SJCRH30 (cell line): ENCODE measurements at regions not wholly inside any gene's neighbourhood (a gene's known extent, or its start where the extent isn't known, plus 50 kb on each side); places are given as distances from the start of the nearest gene placed in this dataset.
"Not testable (repeated sequence)": the region's sequence is repeated elsewhere in the genome, so short reads cannot be mapped to it uniquely, and the experiment has no call there.

ENCODE experiments used
- DNase-seq, 2 experiments: peaks; one replicate each; pipeline ENCODE4 v3.0.0-alpha.2; 2015 to 2020
- H3K27ac ChIP-seq: fragments of 250-450 bp; sonication (Bioruptor Pico); 2 replicates; pipeline ENCODE4 v1.5.1; 2020; ENCODE audit warnings: mild to moderate bottlenecking, moderate library complexity
- H3K27me3 ChIP-seq: fragments of 250-450 bp; sonication (Bioruptor Pico); 2 replicates; pipeline ENCODE4 v1.5.1; 2020; ENCODE audit warnings: mild to moderate bottlenecking, moderate library complexity
- H3K36me3 ChIP-seq: fragments of 250-450 bp; sonication (Bioruptor Pico); 2 replicates; pipeline ENCODE4 v1.5.1; 2020; ENCODE audit warnings: mild to moderate bottlenecking, moderate library complexity
- H3K4me1 ChIP-seq: fragments of 250-450 bp; sonication (Bioruptor Pico); 2 replicates; pipeline ENCODE4 v1.5.1; 2020; ENCODE audit warnings: mild to moderate bottlenecking, moderate library complexity
- H3K4me3 ChIP-seq: fragments of 250-450 bp; sonication (Bioruptor Pico); 2 replicates; pipeline ENCODE4 v1.5.1; 2020; ENCODE audit warnings: mild to moderate bottlenecking, moderate library complexity
- H3K9me3 ChIP-seq: fragments of 250-450 bp; sonication (Bioruptor Pico); replicated peaks from 2 replicates; pipeline ENCODE4 v1.5.1; 2020; ENCODE audit warnings: mild to moderate bottlenecking, moderate library complexity

GRCh38 chr1:221962385-221962784, 220.5 kb upstream of the DUSP10 start:
- no peaks in the 10 kb centered on the region for H3K36me3 ChIP-seq
- no peak overlapping the region for H3K4me3 ChIP-seq
- H3K27ac ChIP-seq = no peak overlapping the region
- DNase-seq = no peak
- H3K4me1 ChIP-seq = peaks cover 22% of the 10 kb centered on the region
- no peaks in the 10 kb centered on the region for H3K9me3 ChIP-seq
- H3K27me3 ChIP-seq = no peaks in the 10 kb centered on the region

- H3K27ac ChIP-seq = peak overlapping the region; percentile 5; the same call in 1 of the 2 replicates
- no peak overlapping the region for H3K4me3 ChIP-seq
- H3K36me3 ChIP-seq = no peaks in the 10 kb centered on the region
- H3K4me1 ChIP-seq = peaks cover 22% of the 10 kb centered on the region
- DNase-seq = peak; percentile 47 to 64
- no peaks in the 10 kb centered on the region for H3K9me3 ChIP-seq
- H3K27me3 ChIP-seq = no peaks in the 10 kb centered on the region
These were observed 219.8 kb upstream of the DUSP10 start for GRCh38 chr1:221961532-221962292.

GRCh38 chr1:221958161-221958562, 216.3 kb upstream of the DUSP10 start:
- peaks cover 20% of the 10 kb centered on the region for H3K4me1 ChIP-seq
- not testable (repeated sequence) for H3K36me3 ChIP-seq, H3K4me3 ChIP-seq, H3K27ac ChIP-seq, H3K9me3 ChIP-seq, H3K27me3 ChIP-seq
- DNase-seq = peak in 1 of 2 experiments; percentile 16

DNA sequence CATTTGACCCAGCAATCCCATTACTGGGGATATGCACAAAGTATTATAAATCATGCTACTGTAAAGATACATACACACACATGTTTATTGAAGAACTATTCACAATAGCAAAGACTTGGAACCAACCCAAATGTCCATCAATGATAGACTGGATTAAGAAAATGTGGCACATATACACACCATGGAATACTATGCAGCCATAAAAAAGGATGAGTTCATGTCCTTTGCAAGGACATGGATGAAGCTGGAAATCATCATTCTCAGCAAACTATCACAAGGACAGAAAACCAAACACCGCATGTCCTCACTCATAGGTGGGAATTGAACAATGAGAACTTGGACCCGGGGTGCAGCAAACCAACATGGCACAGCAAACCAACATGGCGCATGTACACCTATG, 215.5 kb upstream of the DUSP10 start:
- not testable (repeated sequence) for H3K4me3 ChIP-seq, H3K27ac ChIP-seq, H3K27me3 ChIP-seq, H3K9me3 ChIP-seq, DNase-seq, H3K36me3 ChIP-seq
- peaks cover 18% of the 10 kb centered on the region for H3K4me1 ChIP-seq

- Histone ChIP-seq H3K27ac (no peak overlapping the region), H3K4me1 (no peaks in the 10 kb centered on the region), H3K9me3 (no peaks in the 10 kb centered on the region; the same call in 1 of the 2 replicates), H3K36me3 (no peaks in the 10 kb centered on the region), H3K27me3 (no peaks in the 10 kb centered on the region), H3K4me3 (no peak overlapping the region)
- DNase-seq = no peak
These were observed 208.1 kb upstream of the DUSP10 start for GRCh38 chr1:221949996-221950395.

GRCh38 chr1:221948459-221948858, 206.6 kb upstream of the DUSP10 start:
- Histone ChIP-seq H3K9me3 (no peaks in the 10 kb centered on the region; the same call in 1 of the 2 replicates), H3K4me3 (no peak overlapping the region), H3K27ac (no peak overlapping the region), H3K36me3 (no peaks in the 10 kb centered on the region), H3K27me3 (no peaks in the 10 kb centered on the region), H3K4me1 (no peaks in the 10 kb centered on the region)
- DNase-seq = no peak

DNA sequence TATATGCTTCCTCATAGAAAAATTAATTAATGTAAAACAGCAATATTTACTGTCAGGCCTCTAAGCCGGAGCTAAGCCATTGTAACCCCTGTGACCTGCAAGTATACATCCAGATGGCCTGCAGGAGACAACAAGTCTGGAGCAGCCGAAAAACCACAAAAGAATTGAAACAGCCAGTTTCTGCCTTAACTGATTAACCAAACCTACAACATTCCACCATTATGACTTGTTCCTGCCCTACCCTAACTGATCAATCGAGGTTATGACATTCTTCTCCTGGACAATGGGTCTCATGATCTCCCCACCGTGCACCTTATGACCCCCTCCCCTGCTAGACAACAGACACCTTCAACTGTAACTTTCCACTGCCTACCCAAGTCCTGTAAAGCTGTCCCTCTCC, 205.8 kb upstream of the DUSP10 start:
- no peak overlapping the region for H3K27ac ChIP-seq
- no peak for DNase-seq
- H3K4me1 ChIP-seq = no peaks in the 10 kb centered on the region
- no peaks in the 10 kb centered on the region for H3K27me3 ChIP-seq
- H3K4me3 ChIP-seq = no peak overlapping the region
- H3K9me3 ChIP-seq = no peaks in the 10 kb centered on the region; the same call in 1 of the 2 replicates
- no peaks in the 10 kb centered on the region for H3K36me3 ChIP-seq

DNA sequence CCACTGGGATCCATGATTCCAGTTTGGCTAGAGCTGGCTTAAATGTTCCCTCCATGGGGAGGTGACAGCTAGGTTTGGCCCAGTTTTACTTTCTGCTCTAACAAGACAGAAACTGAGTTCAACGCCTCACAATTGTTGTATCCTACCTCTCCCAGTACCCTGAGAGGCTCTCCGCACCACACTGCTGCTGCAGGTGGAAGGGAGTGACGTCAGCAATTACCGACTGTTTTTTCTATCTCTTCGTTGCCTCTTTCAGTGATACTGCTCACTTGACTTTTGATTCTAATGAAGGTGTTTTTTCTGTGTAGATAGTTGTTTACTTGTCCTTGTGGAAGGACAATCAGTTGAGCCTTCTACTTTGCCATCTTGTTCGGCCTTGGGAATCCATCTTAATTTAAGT, 204.9 kb upstream of the DUSP10 start:
- DNase-seq = no peak
- Histone ChIP-seq H3K9me3 (no peaks in the 10 kb centered on the region), H3K4me1 (no peaks in the 10 kb centered on the region), H3K27ac (no peak overlapping the region), H3K27me3 (no peaks in the 10 kb centered on the region), H3K36me3 (no peaks in the 10 kb centered on the region), H3K4me3 (no peak overlapping the region)

GRCh38 chr1:221945669-221946068, 203.8 kb upstream of the DUSP10 start:
- H3K36me3 ChIP-seq = no peaks in the 10 kb centered on the region
- no peak overlapping the region for H3K4me3 ChIP-seq
- no peaks in the 10 kb centered on the region for H3K9me3 ChIP-seq
- H3K4me1 ChIP-seq = no peaks in the 10 kb centered on the region; the same call in 1 of the 2 replicates
- no peak for DNase-seq
- no peaks in the 10 kb centered on the region for H3K27me3 ChIP-seq
- no peak overlapping the region for H3K27ac ChIP-seq

- H3K4me1 ChIP-seq = peaks cover 6% of the 10 kb centered on the region
- no peaks in the 10 kb centered on the region for H3K27me3 ChIP-seq
- H3K36me3 ChIP-seq = no peaks in the 10 kb centered on the region
- H3K9me3 ChIP-seq = no peaks in the 10 kb centered on the region
- H3K27ac ChIP-seq = no peak overlapping the region
- H3K4me3 ChIP-seq = no peak overlapping the region
- DNase-seq = no peak
These were observed 202.5 kb upstream of the DUSP10 start for GRCh38 chr1:221944247-221944870.

GRCh38 chr1:221940631-221941030, 198.7 kb upstream of the DUSP10 start:
- peak; percentile 37 to 48 for DNase-seq
- H3K4me1 ChIP-seq = peaks cover 11% of the 10 kb centered on the region
- no peak overlapping the region for H3K4me3 ChIP-seq
- no peaks in the 10 kb centered on the region for H3K9me3 ChIP-seq
- H3K27me3 ChIP-seq = no peaks in the 10 kb centered on the region
- H3K36me3 ChIP-seq = no peaks in the 10 kb centered on the region
- H3K27ac ChIP-seq = no peak overlapping the region

DNA sequence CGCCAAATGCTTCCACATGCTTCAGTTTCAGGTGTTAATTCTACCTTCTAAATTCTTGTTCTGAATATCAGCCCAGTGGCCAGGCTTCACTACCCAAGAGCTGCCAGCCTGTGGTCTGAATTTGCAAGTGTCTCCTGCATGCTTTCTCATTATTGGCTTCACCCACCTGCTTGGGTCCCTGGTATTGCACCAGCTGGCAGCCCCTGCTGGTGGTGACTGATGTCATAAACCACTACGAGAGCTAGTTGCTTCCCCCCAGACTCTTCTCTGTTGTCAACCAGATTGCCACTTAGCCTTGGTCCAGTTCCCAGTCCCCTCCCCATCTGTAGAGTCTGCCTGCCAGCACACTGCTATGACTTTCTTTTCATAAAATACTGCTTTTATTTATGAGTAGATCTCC, 197.7 kb upstream of the DUSP10 start:
- peaks cover 11% of the 10 kb centered on the region for H3K4me1 ChIP-seq
- H3K36me3 ChIP-seq = no peaks in the 10 kb centered on the region
- peak; percentile 48 to 61 for DNase-seq
- no peak overlapping the region for H3K4me3 ChIP-seq
- no peaks in the 10 kb centered on the region for H3K27me3 ChIP-seq
- no peaks in the 10 kb centered on the region for H3K9me3 ChIP-seq
- H3K27ac ChIP-seq = no peak overlapping the region

GRCh38 chr1:221937155-221937953, 195.5 kb upstream of the DUSP10 start:
- no peak overlapping the region for H3K27ac ChIP-seq
- DNase-seq = no peak
- no peaks in the 10 kb centered on the region for H3K27me3 ChIP-seq
- no peaks in the 10 kb centered on the region for H3K36me3 ChIP-seq
- no peaks in the 10 kb centered on the region for H3K9me3 ChIP-seq
- H3K4me1 ChIP-seq = peaks cover 11% of the 10 kb centered on the region
- H3K4me3 ChIP-seq = no peak overlapping the region

DNA sequence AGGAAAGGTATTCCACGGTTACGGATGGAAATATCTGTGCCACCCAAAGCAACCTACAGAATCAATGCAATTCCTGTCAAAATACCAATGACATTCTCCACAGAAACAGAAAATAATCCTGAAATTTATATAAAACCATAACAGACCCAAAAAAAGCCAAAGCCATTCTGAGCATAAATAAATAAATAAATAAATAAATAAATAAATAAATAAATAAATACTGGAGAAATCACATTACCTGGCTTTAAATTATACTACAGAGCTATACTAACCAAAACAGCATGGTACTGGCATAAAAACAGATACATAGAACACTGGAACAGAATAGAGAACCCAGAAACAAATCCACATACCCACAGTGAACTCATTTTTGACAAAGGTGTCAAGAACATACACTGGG, 191.9 kb upstream of the DUSP10 start:
- Histone ChIP-seq H3K27me3 (no peaks in the 10 kb centered on the region), H3K27ac (no peak overlapping the region), H3K4me1 (no peaks in the 10 kb centered on the region; the same call in 1 of the 2 replicates), H3K36me3 (no peaks in the 10 kb centered on the region), H3K9me3 (no peaks in the 10 kb centered on the region), H3K4me3 (no peak overlapping the region)
- DNase-seq = no peak

DNA sequence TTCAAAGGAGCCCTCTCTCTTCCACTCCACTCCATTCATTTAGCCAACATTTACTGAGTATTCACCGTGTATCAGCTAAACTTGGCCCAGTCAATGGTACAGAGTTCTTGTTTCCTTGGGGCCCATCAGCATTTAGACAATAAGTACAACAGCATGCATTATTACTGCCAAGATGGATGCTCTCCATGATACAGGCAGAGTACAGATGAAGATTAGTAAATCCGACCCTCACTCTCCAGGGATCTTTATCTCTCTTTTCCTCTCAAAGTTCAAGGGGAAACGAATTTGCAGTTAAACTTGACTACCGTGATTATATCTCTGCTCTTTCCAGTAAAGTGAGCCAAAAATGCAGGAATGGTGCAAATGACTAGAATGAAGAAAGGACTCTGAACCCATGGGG, 184.6 kb upstream of the DUSP10 start:
- no peak for DNase-seq
- Histone ChIP-seq H3K27me3 (0 out of 2 replicates have a peak, but pooled peaks cover 3% of the 10 kb centered on the region), H3K36me3 (no peaks in the 10 kb centered on the region), H3K27ac (no peak overlapping the region), H3K4me3 (no peak overlapping the region), H3K9me3 (0 out of 2 replicates have a peak, but pooled peaks cover 3% of the 10 kb centered on the region), H3K4me1 (no peaks in the 10 kb centered on the region; the same call in 1 of the 2 replicates)
